ENCODE measurements at regions not wholly inside any gene's neighbourhood (a gene's known extent, or its start where the extent isn't known, plus 50 kb on each side); places are given as distances from the start of the nearest gene placed in this dataset.

GRCh38 chr9:90559075-90560073, 83.2 kb downstream of the DIRAS2 start:
- no peak overlapping the region for H3K4me3 ChIP-seq (ENCODE audit: control insufficient read depth, low read depth, low read length)
- TF ChIP-seq CTCF (IDR thresholded peaks at IDR 0.05; ENCODE audit: control insufficient read depth, insufficient read depth, low read depth, low read length, missing control alignments): no peak
- no peak for DNase-seq (ENCODE audit: low read depth)
